ENCODE measurements at regions not wholly inside any gene's neighbourhood (a gene's known extent, or its start where the extent isn't known, plus 50 kb on each side); places are given as distances from the start of the nearest gene placed in this dataset.

DNA sequence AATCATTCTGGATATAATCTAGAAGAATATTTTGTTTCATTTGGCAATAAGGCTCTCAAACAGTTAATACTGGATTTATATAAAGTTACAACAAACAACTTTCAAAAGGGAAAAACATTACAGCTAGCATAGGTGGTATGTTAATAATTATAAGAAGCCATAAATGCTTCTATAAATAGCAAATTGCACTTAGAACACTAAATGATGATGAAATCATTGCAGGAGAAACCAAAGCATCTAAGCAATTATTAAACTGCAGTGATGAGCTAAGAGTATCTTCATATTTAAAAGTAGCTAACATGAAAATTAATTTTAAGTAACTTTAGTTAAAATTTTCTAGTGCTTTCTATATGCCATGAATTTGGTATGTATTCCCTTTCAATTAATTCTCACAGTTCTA lies 189.5 kb downstream of the CENPC start:
- Histone ChIP-seq H3K9ac (ENCODE audit: insufficient read depth, low read length) (no peak overlapping the region), H3K27ac (ENCODE audit: insufficient read depth, low read length) (no peak overlapping the region), H3K36me3 (ENCODE audit: control insufficient read depth, insufficient read depth, low read length) (no peaks in the 10 kb centered on the region), H4K20me1 (ENCODE audit: control insufficient read depth, extremely low read depth, insufficient read depth, low read length) (no peaks in the 10 kb centered on the region), H3K4me1 (ENCODE audit: control insufficient read depth, extremely low read depth, insufficient read depth, low read length) (no peaks in the 10 kb centered on the region), H3K27me3 (ENCODE audit: control insufficient read depth, insufficient read depth, low read length) (no peaks in the 10 kb centered on the region), H2AFZ (ENCODE audit: low read length) (no peak overlapping the region), H3K4me3 (replicated peaks in 1 of 4; ENCODE audit: control extremely low read depth in 1 of 4, insufficient read depth in 1 of 4, low read depth in 3 of 4, low read length in 4 of 4) (no peak overlapping the region), H3K9me3 (ENCODE audit: control insufficient read depth, insufficient read depth, low read depth, low read length) (no peaks in the 10 kb centered on the region), H3K79me2 (ENCODE audit: control insufficient read depth, insufficient read depth, low read length) (no peaks in the 10 kb centered on the region), H3K4me2 (ENCODE audit: extremely low read depth, insufficient read depth, low read length) (no peak overlapping the region)
- no peak for TF ChIP-seq EZH2 (IDR thresholded peaks at IDR 0.05; ENCODE audit: low read length, missing control alignments)
- TF ChIP-seq, protein P1, sequence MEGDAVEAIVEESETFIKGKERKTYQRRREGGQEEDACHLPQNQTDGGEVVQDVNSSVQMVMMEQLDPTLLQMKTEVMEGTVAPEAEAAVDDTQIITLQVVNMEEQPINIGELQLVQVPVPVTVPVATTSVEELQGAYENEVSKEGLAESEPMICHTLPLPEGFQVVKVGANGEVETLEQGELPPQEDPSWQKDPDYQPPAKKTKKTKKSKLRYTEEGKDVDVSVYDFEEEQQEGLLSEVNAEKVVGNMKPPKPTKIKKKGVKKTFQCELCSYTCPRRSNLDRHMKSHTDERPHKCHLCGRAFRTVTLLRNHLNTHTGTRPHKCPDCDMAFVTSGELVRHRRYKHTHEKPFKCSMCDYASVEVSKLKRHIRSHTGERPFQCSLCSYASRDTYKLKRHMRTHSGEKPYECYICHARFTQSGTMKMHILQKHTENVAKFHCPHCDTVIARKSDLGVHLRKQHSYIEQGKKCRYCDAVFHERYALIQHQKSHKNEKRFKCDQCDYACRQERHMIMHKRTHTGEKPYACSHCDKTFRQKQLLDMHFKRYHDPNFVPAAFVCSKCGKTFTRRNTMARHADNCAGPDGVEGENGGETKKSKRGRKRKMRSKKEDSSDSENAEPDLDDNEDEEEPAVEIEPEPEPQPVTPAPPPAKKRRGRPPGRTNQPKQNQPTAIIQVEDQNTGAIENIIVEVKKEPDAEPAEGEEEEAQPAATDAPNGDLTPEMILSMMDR (conservative IDR thresholded peaks at IDR 0.05 in 1 of 2, IDR thresholded peaks at IDR 0.05 in 1 of 2; ENCODE audit: low read depth in 1 of 2, low read length in 2 of 2): no peak
- no peak for DNase-seq (ENCODE audit: low read depth in 2 of 2)

DNA sequence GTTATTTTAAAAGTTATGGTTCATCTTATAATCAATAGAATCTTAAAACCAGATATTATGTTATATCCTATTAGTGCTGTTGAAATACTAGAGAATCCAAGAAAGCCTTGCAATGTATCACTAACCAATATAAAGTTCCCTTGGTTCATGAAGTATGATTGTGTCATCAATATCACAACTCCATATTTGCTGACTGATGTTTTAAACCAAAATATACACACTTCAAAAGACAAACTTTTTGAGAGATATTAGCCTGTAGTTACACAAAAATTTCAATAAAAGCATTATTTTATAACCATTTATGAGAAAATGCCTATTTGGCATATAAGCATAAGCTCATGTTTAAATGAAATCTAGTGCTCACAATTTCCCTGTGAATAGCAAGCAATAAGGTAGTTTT lies 198.6 kb downstream of the CENPC start:
- TF ChIP-seq, protein P1 (conservative IDR thresholded peaks at IDR 0.05 in 1 of 2, IDR thresholded peaks at IDR 0.05 in 1 of 2; ENCODE audit: low read depth in 1 of 2, low read length in 2 of 2): no peak
- no peak for TF ChIP-seq EZH2 (IDR thresholded peaks at IDR 0.05; ENCODE audit: low read length, missing control alignments)
- H3K27ac ChIP-seq (ENCODE audit: insufficient read depth, low read length): no peak overlapping the region
- H3K79me2 ChIP-seq (ENCODE audit: control insufficient read depth, insufficient read depth, low read length): no peaks in the 10 kb centered on the region
- H4K20me1 ChIP-seq (ENCODE audit: control insufficient read depth, extremely low read depth, insufficient read depth, low read length): no peaks in the 10 kb centered on the region
- no peak overlapping the region for H3K4me3 ChIP-seq (replicated peaks in 1 of 4; ENCODE audit: control extremely low read depth in 1 of 4, insufficient read depth in 1 of 4, low read depth in 3 of 4, low read length in 4 of 4)
- DNase-seq (ENCODE audit: low read depth in 2 of 2): no peak
- no peaks in the 10 kb centered on the region for H3K9me3 ChIP-seq (ENCODE audit: control insufficient read depth, insufficient read depth, low read depth, low read length)
- H3K27me3 ChIP-seq (ENCODE audit: control insufficient read depth, insufficient read depth, low read length): no peaks in the 10 kb centered on the region
- no peaks in the 10 kb centered on the region for H3K36me3 ChIP-seq (ENCODE audit: control insufficient read depth, insufficient read depth, low read length)
- no peak overlapping the region for H3K4me2 ChIP-seq (ENCODE audit: extremely low read depth, insufficient read depth, low read length)
- H3K4me1 ChIP-seq (ENCODE audit: control insufficient read depth, extremely low read depth, insufficient read depth, low read length): no peaks in the 10 kb centered on the region
- no peak overlapping the region for H3K9ac ChIP-seq (ENCODE audit: insufficient read depth, low read length)
- H2AFZ ChIP-seq (ENCODE audit: low read length): no peak overlapping the region

DNA sequence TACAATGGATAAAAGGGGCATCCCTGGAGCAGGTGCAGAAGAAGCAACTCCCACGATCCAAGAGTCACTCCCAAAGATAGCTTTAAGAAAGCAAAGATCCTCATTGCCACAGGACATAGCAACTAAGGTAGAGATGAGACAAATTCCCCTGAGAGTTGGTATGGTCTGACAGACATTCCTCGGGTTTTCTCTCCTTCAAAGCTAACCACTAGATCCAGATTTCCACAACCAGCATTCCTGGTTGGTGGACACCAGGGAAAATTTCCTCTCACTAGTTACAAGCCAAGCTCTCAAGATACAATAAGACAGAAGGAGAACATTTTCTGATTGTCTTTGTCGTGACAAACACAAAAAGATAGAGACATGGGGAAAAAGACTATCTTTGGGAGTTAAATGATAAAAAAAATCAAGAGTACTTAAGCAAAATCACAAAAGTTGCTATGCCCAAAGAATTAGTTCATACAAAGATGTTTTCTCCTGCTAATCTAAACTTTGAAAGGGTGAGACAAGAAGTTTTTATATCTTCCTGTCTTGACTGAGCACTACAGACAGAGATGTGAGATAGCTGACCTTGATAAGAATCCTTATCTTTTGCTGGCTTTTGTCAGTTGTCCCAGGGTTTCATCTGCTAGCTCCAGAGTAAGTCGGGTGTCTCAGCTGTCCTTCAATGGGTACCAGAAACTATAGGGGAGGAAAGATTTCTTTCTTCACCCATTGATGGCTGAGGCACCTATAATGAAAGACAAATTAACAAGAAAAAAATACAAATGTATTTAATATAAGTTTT lies 200.5 kb downstream of the CENPC start:
- no peak overlapping the region for H3K4me2 ChIP-seq (ENCODE audit: extremely low read depth, insufficient read depth, low read length)
- H3K9ac ChIP-seq (ENCODE audit: insufficient read depth, low read length): no peak overlapping the region
- no peaks in the 10 kb centered on the region for H3K79me2 ChIP-seq (ENCODE audit: control insufficient read depth, insufficient read depth, low read length)
- H3K4me1 ChIP-seq (ENCODE audit: control insufficient read depth, extremely low read depth, insufficient read depth, low read length): no peaks in the 10 kb centered on the region
- no peak for DNase-seq (ENCODE audit: low read depth in 2 of 2)
- no peaks in the 10 kb centered on the region for H3K9me3 ChIP-seq (ENCODE audit: control insufficient read depth, insufficient read depth, low read depth, low read length)
- TF ChIP-seq, protein P1 (conservative IDR thresholded peaks at IDR 0.05 in 1 of 2, IDR thresholded peaks at IDR 0.05 in 1 of 2; ENCODE audit: low read depth in 1 of 2, low read length in 2 of 2): no peak
- TF ChIP-seq EZH2 (IDR thresholded peaks at IDR 0.05; ENCODE audit: low read length, missing control alignments): no peak
- no peak overlapping the region for H3K27ac ChIP-seq (ENCODE audit: insufficient read depth, low read length)
- H3K27me3 ChIP-seq (ENCODE audit: control insufficient read depth, insufficient read depth, low read length): no peaks in the 10 kb centered on the region
- no peak overlapping the region for H3K4me3 ChIP-seq (replicated peaks in 1 of 4; ENCODE audit: control extremely low read depth in 1 of 4, insufficient read depth in 1 of 4, low read depth in 3 of 4, low read length in 4 of 4)
- H3K36me3 ChIP-seq (ENCODE audit: control insufficient read depth, insufficient read depth, low read length): no peaks in the 10 kb centered on the region
- no peak overlapping the region for H2AFZ ChIP-seq (ENCODE audit: low read length)
- H4K20me1 ChIP-seq (ENCODE audit: control insufficient read depth, extremely low read depth, insufficient read depth, low read length): no peaks in the 10 kb centered on the region
